ENCODE measurements at regions not wholly inside any gene's neighbourhood (a gene's known extent, or its start where the extent isn't known, plus 50 kb on each side); places are given as distances from the start of the nearest gene placed in this dataset.
"Not testable (repeated sequence)": the region's sequence is repeated elsewhere in the genome, so short reads cannot be mapped to it uniquely, and the experiment has no call there.

DNA sequence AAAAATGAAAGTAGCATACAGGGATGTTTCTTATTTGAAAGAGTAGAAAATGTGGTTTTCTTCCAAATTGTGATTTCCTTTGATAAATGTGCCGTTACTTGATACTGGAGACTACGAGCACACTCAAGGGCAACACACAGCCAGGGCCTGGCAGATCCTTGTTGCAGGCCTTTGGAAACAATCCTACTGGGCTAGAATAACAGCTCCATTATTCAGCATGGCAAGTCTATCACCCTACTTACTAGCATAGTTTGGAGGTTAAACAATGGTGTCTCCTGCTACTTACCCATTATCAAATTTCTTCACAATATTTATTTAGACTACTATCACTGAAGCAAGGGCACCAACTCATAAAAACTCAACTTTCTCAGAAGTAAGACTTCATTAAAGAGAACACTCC lies 140.8 kb upstream of the ZNF608 start:
- H3K27ac ChIP-seq (ENCODE audit: low read depth, low read length), result no peak overlapping the region
- WGBS, 3 donors, result 27 to 84% (median 78%) methylated on average over 2 of the region's 2 CpGs

DNA sequence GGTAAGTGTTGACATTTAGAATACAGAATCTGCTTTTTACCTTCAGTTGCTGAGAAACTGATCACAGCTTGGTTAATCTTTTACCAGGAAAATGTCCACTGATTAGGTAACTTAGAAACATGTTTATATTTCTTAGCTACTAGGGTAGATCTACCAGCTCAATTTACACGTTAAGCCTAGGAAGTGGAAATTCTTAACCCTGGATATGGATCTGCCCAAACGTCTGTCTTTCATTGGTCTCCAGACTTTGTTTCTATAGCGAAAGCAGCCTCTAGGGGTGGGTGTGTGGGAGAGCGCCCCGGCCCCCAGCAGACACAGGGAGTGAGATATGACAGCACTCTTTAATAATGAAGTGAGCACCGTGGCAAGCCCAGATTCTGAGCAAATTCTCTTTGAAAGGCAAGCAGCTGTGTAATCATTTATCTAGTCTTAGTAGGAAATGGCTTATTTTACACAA lies 141.6 kb upstream of the ZNF608 start:
- WGBS, 3 donors, result 14 to 72% (median 70%) methylated on average over 6 of the region's 6 CpGs
- H3K27ac ChIP-seq (ENCODE audit: low read depth, low read length), result no peak overlapping the region

DNA sequence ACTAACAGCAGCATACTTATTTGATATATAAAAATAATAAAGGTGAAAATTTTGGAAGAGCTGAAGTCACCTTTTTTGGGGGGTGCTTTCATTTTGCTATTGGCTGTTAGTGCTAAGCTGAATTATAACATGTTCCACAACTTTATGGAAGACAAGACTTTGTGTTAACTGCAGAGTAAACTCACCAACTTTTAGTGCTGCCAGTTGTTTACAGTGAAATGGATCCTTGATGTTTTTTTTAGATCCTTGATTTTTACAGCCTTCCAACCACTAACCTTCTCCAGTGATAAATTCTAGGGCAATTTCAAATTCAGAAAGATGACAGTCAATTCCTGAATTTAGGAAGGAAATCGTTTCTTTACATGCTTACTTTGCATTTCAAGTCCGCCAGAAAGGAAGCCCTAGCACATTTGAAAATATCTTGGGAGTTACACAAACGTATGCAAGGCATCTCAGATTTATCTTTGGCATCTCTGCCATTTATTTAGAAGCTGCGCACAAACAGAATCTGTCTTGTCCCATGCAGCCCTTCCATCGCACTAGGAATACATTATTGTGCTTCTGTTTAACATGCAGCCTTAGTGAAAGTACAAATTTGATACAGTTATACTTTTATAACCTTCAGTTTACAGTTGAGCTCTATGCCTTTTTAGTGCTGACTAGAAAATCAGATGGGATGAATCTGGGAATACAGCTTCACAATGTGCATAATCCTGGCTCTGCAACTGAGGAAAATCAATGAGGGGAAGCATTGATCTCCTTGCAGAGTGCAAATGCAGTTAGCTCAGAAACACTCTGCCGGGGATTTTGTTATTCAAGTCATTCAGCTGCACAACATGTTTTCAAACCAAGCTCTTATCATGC lies 142.4 kb upstream of the ZNF608 start:
- 48 to 62% (median 62%) methylated on average over 6 of the region's 6 CpGs for WGBS, 3 donors
- H3K27ac ChIP-seq (ENCODE audit: low read depth, low read length), result no peak overlapping the region

DNA sequence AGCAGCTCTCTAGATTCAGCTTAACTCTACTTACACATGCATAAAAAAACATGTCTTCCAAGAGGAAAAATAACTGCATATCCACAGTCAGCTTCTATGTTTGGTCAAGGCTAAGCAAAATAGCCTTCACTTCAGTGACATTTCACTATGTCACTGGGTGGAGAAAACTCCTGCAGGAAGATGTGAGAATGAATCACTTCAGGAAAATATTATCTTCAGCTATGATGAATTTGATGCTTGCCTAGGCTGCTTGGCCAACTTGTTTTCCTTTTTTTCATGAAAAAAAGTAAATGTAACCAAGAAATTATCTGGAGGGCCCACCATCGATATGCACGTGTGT lies 143.0 kb upstream of the ZNF608 start:
- WGBS, 3 donors, result 60 to 67% (median 66%) methylated on average over 2 of the region's 2 CpGs
- H3K27ac ChIP-seq (ENCODE audit: low read depth, low read length), result no peak overlapping the region

DNA sequence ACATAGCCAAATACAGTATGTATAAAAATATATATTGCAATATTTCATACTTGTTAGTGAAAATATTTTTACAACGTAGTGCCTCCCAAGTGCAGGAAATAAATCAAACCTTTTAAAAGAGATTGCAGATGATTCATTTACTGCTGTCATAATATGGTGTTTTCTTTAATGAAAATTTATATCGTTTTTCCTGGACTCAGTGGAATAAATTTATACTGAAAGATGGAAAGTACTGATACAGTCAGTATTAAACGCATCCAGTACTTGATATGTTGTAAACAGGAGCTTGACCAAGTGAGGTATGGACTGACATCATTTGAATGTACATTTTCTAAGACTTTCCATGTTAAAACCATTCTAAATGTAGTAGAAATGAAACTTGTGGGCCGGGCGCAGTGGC lies 143.4 kb upstream of the ZNF608 start:
- no peak overlapping the region for H3K27ac ChIP-seq (ENCODE audit: low read depth, low read length)
- WGBS, 3 donors, result 71 to 78% (median 75%) methylated on average over 5 of the region's 5 CpGs

DNA sequence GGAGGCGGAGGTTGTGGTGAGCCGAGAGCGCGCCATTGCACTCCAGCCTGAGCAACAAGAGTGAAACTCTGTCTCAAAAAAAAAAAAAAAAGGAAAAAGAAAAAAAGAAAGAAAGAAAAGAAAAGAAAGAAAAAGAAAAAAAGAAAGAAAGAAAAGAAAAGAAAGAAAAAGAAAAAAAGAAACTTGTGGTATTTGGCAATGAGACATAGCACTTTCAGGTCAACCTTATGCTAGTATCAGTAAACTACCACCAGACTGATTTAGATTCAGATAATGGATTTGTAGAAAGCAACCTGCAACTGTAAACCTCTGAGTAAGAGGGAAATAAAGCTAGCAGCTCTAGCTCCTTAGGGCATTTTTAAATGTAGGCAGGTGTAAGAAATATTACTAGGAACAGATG lies 144.0 kb upstream of the ZNF608 start:
- not testable (repeated sequence) for H3K27ac ChIP-seq (ENCODE audit: low read depth, low read length)
- 87 to 100% (median 97%) methylated on average over 4 of the region's 4 CpGs for WGBS, 3 donors

DNA sequence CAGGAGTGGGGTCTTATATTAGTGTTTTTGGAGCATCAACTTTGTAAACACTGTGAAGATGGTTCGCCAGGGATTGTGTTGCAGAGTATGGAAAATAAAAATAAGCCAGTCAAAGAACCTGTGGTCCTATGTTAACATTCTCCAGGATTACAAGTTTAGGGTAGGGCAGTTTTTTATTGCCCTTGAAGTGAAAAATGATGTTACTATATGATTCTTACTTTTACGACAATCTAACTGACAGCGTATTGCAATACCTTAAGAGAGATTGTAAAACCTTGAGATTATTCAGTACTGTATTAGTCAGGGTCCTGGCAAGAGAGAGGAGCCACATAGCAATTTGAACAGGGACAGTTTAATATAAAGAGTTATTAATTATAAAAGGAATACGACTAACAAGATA lies 144.7 kb upstream of the ZNF608 start:
- whole genome bisulfite sequencing, 3 donors, result 92 to 95% (median 94%) methylated on average over 4 of the region's 4 CpGs
- H3K27ac ChIP-seq (ENCODE audit: low read depth, low read length), result no peak overlapping the region

DNA sequence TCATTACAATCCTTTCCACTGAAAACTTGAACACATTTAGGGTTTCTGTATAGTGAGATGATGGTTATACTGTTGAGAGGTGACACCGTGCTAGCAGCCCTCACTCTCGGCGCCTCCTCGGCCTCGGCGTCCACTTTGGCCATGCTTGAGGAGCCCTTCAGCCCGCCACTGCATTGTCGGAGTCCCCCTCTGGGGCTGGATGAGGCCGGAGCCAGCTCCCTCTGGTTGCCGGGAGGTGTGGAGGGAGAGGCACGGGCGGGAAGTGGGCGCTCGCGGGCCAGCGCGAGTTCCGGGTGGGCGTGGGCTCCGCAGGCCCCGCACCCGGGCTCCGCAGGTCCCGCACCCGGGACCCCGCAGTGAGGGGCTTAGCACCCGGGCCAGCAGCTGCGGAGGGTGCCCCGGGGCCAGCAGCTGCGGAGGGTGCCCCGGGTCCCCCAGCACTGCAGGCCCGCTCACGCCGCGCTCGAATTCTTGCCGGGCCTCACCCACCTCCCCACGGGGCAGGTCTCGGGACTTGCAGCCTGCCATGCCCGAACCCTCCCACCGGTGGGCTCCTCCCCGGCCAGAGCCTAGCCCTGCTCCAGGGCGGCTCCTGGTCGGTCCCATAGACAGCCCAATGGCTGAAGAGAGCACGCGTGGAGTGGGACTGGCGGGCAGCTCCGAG lies 145.9 kb upstream of the ZNF608 start:
- 97 to 98% (median 98%) methylated on average over 47 to 48 of the region's 48 CpGs for WGBS, 3 donors

DNA sequence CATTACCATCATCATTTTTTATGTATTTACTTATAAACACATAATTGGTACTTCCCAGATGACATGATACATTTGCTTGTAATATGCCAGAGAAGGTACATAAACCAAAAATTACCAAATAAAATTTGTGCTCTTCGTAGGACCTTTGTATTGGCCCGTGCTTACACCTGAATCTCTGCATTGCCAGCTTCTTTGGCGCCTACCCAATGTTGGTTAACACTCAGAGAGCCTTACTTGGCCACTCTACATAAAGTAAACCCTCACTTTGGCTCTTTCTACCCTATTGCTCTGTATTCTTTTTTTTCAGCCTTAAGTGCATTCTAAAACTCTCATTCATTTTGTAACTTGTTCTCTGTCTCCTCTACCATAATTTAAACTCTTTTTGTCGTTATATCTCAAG lies 148.1 kb upstream of the ZNF608 start:
- WGBS, 3 donors, result 70 to 92% (median 88%) methylated on average over 4 of the region's 4 CpGs
- no peak overlapping the region for H3K27ac ChIP-seq (ENCODE audit: low read depth, low read length)

More for the DNA sequence above, 145.9 kb upstream of the ZNF608 start:
- no peak overlapping the region for H3K27ac ChIP-seq (ENCODE audit: low read depth, low read length)

DNA sequence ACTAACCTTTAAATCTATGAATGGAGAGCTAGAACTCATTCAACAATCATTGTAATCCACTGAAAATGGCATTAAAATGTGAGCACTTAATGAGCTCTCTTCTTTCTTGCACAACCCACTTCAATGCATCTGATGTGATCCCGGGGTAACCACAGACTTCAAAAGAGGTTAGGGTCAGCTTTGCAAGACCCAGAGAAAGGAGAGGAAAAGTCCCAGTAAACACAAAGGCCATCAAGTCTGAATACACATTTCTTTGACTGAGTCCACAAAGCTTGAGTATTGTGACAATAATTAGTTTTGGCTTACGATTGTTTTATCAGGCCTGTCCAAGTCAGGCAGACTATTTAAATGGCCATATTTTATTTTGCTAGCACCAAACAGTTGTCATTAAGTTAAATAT lies 148.8 kb upstream of the ZNF608 start:
- WGBS, 3 donors, result 52 to 80% (median 71%) methylated on average over 2 of the region's 2 CpGs
- no peak overlapping the region for H3K27ac ChIP-seq (ENCODE audit: low read depth, low read length)

DNA sequence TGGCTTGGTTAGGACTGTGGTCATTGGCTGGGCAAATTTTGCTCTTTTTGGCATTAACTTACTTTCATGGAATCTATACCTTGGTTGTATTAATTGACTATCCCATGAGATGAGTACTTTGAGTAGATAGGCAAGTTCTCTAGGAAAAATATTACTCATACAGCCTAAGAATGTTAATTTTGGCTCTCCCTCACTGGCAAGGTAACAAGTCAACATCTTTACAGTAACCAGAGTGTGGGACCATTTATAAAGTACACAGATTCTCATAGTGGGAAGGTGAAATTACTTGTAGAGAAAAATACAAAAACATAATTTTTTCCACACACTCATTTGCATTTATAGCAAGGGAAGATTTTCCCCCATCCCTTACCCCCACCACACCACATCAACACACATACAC lies 154.6 kb upstream of the ZNF608 start:
- H3K27ac ChIP-seq (ENCODE audit: low read depth, low read length), result no peak overlapping the region

DNA sequence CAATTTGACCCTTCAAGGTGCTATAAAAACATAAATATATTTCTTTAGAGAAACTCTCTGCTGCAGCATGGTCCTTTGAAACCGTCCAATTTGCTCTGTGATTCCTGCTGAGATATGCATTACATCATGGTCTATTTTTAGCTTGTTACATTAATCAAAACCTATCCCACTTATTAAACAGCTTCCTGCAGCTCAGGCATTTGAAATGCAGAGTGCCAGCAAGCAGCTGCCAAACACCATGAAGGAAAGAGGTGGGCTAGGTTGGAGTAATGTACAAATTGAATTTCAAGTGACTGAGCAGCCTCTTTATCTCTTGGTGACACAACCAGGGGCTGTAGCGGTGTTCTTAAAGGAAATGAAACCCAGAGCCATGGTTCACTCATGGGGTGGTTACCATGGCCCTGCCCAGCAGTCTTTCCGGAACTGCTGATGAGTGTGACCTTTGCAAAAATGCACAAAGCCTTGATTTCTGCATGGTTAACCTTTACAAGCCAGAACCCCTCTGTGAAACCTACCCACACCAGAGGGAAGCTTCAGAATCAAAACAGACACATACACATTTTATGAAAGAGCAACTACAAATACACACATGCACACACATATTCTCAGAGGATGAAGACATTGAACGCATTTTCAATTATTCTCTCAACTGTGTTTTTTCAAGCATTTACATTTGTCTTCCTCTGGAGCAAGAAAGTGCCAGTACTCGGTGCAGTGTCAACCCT lies 155.8 kb upstream of the ZNF608 start:
- no peak overlapping the region for H3K27ac ChIP-seq (ENCODE audit: low read depth, low read length)
- 28 to 37% (median 29%) methylated on average over 5 of the region's 5 CpGs for WGBS, 3 donors

DNA sequence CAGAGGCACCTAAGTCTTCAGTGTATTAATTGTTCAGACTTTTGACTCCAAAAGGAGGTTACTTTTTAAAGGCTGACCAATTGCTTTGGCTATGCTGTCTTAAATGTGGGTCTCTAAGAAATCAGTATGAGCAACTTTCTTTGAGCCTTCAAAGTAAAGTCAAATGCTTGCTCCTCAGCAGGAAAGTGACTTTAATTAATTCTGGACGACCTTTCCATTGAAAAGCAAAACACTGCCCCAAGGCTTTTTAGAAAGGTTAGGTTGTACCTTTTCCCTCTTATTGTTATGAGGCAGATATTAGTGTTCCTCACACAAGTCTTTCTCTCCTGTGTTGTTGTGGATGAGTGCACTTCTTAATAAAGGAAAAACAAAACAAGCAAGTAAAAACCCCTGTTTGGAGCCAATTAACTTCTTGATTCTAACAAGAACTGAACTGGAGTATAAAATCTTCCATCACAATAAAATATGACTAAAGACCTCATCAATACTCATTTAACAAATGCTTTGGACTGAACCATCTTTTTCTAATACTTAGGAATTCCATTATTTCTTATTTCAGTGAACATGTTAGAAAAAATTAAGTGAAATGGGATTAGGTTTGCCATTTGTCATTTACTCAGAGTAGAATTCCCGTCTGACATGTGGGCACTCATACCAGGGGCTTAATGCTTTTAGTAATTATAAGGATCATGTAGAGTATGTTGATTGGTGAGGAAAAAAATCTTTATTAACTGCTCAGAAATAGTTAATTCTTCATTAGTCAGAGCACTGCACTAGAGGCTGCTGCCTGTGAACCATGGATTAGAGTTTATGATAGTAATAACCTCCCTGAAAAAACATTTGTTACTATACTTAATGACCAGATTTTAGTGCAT lies 159.1 kb upstream of the ZNF608 start:
- H3K27ac ChIP-seq (ENCODE audit: low read depth, low read length), result no peak overlapping the region
- WGBS, 3 donors, result 78 to 93% (median 87%) methylated on average over 2 of the region's 2 CpGs

DNA sequence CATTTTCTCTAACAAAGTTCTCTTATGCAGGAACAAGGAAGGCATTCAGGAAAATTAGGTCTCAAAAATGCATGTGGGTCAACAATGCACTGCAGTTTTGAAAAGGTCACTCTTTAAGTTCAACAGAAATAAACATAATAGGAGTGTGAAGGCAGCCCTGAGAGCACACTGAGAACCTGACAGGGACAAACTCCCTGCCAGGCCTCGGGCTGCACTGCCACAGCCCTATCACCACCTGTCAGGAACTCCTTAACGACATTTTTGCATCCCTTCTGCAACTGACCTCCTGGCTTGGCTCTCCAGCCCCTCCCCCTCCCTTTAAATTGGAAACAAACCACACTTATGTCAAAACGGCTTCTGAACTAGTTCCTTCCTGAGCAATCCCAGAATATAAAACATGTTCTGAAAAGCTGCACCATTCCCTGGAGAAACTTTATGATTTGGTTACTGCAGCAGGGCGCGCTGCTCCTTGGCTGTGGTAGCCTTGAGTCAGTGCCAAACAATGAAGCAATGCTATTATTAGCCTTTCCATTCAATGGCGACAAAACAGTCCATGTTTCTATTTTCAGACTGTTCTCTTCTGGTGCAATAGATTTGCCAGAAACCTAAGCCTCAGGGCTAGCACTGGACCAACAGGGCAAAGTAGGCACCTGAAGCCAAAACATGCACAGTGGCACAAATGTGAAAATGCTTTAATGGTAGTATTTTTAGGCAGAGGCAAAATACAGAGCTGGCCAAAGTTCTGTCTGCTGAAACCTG lies 160.1 kb upstream of the ZNF608 start:
- no peak overlapping the region for H3K27ac ChIP-seq (ENCODE audit: low read depth, low read length)
- 3 to 5% (median 3%) methylated on average over 6 of the region's 6 CpGs for WGBS, 3 donors

DNA sequence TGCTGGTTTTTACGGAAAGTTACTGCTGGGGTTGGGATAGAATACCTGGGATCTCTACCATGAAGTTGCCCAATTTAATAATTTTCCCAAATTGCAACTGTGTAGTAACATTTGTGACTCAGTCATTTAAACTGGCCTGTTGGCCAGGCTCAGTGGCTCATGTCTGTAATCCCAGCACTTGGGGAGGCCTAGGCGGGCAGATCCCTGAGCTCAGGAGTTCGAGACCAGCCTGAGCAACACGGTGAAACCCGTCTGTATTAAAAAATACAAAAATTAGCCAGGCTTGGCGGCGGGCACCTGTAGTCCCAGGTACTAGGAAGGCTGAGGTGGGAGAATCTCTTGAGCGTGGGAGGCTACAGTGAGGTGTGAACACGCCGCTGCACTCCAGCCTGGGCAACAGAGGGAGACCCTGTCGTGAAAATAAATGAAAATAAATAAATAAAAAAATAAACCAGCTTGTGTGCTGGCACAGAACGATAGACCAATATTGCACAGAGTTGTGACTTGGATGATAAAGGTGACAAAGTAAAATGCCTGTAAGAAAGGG lies 160.7 kb upstream of the ZNF608 start:
- H3K27ac ChIP-seq (ENCODE audit: low read depth, low read length), result no peak overlapping the region
- WGBS, 3 donors, result 80 to 92% (median 89%) methylated on average over 12 of the region's 12 CpGs

DNA sequence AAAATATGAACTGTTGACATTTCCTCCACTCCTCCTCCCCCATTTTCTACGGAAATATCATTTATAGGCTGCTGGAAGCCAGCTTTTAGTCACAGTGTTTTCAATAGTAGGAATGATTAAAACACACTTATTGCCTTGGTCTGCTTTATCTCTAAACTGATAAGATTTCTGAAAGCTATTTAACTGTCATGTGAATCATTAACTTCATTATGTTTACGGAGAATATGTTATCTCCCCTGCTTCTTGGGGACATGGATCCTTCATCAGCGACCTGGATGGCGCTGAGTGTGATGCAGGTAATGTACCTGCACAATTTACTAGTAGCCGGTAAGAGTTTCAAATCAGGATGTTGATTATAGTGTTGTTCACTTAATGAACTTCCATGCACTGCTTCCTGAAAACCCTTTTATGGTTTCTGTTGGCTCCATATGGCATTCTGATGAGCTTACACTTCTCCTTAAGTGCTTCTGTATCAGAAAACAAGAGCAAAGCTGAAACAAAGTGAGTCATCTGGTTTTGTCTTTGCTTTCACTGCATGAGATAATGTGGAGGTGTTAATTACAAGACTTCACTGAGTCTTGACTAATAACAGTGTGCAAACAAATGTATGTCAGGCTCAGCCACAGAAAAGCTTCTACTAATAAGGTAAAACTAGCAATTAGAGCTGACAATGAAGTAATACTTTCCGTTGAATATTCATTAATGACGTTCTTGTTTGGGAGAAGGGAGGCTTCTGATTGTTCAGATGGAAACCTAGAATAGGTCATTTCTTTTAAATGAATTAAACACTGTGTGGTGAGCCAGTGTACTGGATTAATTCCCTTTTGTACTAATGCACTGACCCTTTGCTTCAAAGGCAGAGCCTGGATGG lies 162.4 kb upstream of the ZNF608 start:
- WGBS, 3 donors, result 26 to 60% (median 50%) methylated on average over 7 of the region's 7 CpGs
- no peak overlapping the region for H3K27ac ChIP-seq (ENCODE audit: low read depth, low read length)

DNA sequence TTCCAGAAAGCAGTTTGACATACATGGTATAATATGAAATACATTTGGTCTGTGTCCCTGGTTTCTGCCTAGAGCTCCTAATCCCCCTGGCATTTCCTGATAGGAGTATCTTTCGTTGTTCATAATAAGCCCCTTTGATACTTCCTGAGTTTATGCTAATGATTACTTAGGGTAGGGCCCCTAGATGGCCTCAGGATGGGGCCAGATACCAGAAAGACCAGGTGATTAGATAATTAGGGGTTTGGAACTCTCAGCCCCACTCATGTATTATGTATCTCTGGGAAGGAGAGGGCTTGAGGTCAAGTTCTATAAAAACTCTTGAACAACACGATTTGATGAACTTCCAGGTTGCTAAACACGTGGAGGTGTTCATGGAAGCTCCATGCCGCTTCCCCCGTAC lies 163.3 kb upstream of the ZNF608 start:
- 89 to 95% (median 89%) methylated on average over 5 of the region's 5 CpGs for WGBS, 3 donors
- H3K27ac ChIP-seq (ENCODE audit: low read depth, low read length), result no peak overlapping the region
